ENCODE measurements at regions not wholly inside any gene's neighbourhood (a gene's known extent, or its start where the extent isn't known, plus 50 kb on each side); places are given as distances from the start of the nearest gene placed in this dataset.
A peak's percentile ranks its signal among the peaks of the same experiment; 100 is the strongest.

DNA sequence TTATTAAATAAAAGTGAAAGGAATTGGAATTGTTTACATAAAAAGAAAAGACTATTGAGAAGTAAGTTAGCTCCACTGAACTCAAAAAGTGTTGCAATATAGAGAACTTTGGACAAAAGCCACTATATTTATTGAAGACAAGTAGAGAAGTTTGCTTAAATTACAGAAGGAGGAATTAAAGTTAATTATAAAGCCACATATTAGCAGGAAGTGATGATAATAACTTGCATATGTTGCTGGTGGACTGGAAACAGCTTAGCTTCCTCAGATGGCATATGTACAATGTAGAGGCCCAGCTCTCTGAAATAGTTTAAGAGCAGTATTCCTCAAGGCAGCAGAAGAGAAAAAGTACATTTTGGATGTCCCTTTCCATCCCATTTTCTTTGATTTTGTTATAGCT lies 400.7 kb downstream of the GATA3 start:
- TF ChIP-seq, protein P1, sequence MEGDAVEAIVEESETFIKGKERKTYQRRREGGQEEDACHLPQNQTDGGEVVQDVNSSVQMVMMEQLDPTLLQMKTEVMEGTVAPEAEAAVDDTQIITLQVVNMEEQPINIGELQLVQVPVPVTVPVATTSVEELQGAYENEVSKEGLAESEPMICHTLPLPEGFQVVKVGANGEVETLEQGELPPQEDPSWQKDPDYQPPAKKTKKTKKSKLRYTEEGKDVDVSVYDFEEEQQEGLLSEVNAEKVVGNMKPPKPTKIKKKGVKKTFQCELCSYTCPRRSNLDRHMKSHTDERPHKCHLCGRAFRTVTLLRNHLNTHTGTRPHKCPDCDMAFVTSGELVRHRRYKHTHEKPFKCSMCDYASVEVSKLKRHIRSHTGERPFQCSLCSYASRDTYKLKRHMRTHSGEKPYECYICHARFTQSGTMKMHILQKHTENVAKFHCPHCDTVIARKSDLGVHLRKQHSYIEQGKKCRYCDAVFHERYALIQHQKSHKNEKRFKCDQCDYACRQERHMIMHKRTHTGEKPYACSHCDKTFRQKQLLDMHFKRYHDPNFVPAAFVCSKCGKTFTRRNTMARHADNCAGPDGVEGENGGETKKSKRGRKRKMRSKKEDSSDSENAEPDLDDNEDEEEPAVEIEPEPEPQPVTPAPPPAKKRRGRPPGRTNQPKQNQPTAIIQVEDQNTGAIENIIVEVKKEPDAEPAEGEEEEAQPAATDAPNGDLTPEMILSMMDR (IDR thresholded peaks at IDR 0.05; ENCODE audit: low read depth, low read length, missing control alignments), result no peak
- no peak for DNase-seq (ENCODE audit: low read depth)
- no peak overlapping the region for H3K4me3 ChIP-seq (ENCODE audit: low read depth, low read length)

- no peak overlapping the region for H3K4me3 ChIP-seq (ENCODE audit: low read depth, low read length)
- TF ChIP-seq, protein P1 (IDR thresholded peaks at IDR 0.05; ENCODE audit: low read depth, low read length, missing control alignments), result no peak
- no peak for DNase-seq (ENCODE audit: low read depth)
These were observed 401.9 kb downstream of the GATA3 start for GRCh38 chr10:8456386-8456785.

- DNase-seq (ENCODE audit: low read depth), result no peak
- no peak overlapping the region for H3K4me3 ChIP-seq (ENCODE audit: low read depth, low read length)
- TF ChIP-seq, protein P1 (IDR thresholded peaks at IDR 0.05; ENCODE audit: low read depth, low read length, missing control alignments), result no peak
These were observed 406.1 kb downstream of the GATA3 start for GRCh38 chr10:8460626-8461025.

- TF ChIP-seq, protein P1 (IDR thresholded peaks at IDR 0.05; ENCODE audit: low read depth, low read length, missing control alignments), result no peak
- DNase-seq (ENCODE audit: low read depth), result no peak
- H3K4me3 ChIP-seq (ENCODE audit: low read depth, low read length), result no peak overlapping the region
These were observed 408.1 kb downstream of the GATA3 start for GRCh38 chr10:8462565-8462964.

- no peak for DNase-seq (ENCODE audit: low read depth)
- TF ChIP-seq, protein P1 (IDR thresholded peaks at IDR 0.05; ENCODE audit: low read depth, low read length, missing control alignments), result no peak
- H3K4me3 ChIP-seq (ENCODE audit: low read depth, low read length), result no peak overlapping the region
These were observed 409.4 kb downstream of the GATA3 start for GRCh38 chr10:8463853-8464252.

- H3K4me3 ChIP-seq (ENCODE audit: low read depth, low read length), result no peak overlapping the region
- no peak for DNase-seq (ENCODE audit: low read depth)
- TF ChIP-seq, protein P1 (IDR thresholded peaks at IDR 0.05; ENCODE audit: low read depth, low read length, missing control alignments), result no peak
These were observed 414.0 kb downstream of the GATA3 start for GRCh38 chr10:8468477-8468876.

DNA sequence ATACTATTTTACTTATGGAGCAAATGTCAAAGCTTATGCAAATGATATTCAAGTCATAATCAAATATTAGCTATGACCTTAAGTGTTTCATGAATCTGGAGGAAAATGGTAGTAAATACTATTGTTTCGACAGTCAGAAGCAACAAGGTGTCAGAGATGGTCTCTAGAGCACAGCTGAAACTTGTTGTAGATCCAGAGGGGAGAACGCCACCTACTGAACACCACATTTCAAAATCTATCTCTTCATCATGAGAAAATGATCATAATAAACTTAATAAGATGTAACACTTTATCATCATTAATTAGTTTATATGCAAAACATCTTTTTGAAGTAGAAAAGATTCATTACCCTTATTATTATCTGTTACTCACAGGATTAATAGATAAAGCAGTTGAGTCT lies 418.7 kb downstream of the GATA3 start:
- TF ChIP-seq, protein P1 (IDR thresholded peaks at IDR 0.05; ENCODE audit: low read depth, low read length, missing control alignments), result peak; percentile 11
- no peak for DNase-seq (ENCODE audit: low read depth)
- H3K4me3 ChIP-seq (ENCODE audit: low read depth, low read length), result no peak overlapping the region
